ENCODE measurements at regions not wholly inside any gene's neighbourhood (a gene's known extent, or its start where the extent isn't known, plus 50 kb on each side); places are given as distances from the start of the nearest gene placed in this dataset.
A peak's percentile ranks its signal among the peaks of the same experiment; 100 is the strongest.
"Not testable (repeated sequence)": the region's sequence is repeated elsewhere in the genome, so short reads cannot be mapped to it uniquely, and the experiment has no call there.

- no peak for DNase-seq
- Histone ChIP-seq H3K9me3 (replicated peaks) (no peaks in the 10 kb centered on the region), H3K4me1 (no peaks in the 10 kb centered on the region), H3K27ac (replicated peaks) (no peak overlapping the region), H3K36me3 (no peaks in the 10 kb centered on the region), H3K4me3 (no peak overlapping the region), H3K27me3 (ENCODE audit: low read depth) (no peaks in the 10 kb centered on the region)
- no peak for TF ChIP-seq CTCF (IDR thresholded peaks at IDR 0.05; ENCODE audit: borderline replicate concordance)
- intact Hi-C loops (cut with micrococcal nuclease), result no loop called here
These were observed 110.4 kb upstream of the GMNC start for GRCh38 chr3:190972840-190973270.

GRCh38 chr3:190972196-190972595 lies 109.7 kb upstream of the GMNC start:
- intact Hi-C loops (cut with micrococcal nuclease), result no loop called here
- no peak overlapping the region for H3K27ac ChIP-seq (replicated peaks)
- H3K36me3 ChIP-seq, result no peaks in the 10 kb centered on the region
- H3K27me3 ChIP-seq (ENCODE audit: low read depth), result no peaks in the 10 kb centered on the region
- no peak overlapping the region for H3K4me3 ChIP-seq
- H3K9me3 ChIP-seq (replicated peaks), result no peaks in the 10 kb centered on the region
- H3K4me1 ChIP-seq, result no peaks in the 10 kb centered on the region
- no peak for DNase-seq
- no peak for TF ChIP-seq CTCF (IDR thresholded peaks at IDR 0.05; ENCODE audit: borderline replicate concordance)

GRCh38 chr3:190970560-190970959 lies 108.1 kb upstream of the GMNC start:
- H3K4me1 ChIP-seq, result no peaks in the 10 kb centered on the region
- DNase-seq, result no peak
- H3K4me3 ChIP-seq, result no peak overlapping the region
- no peaks in the 10 kb centered on the region for H3K27me3 ChIP-seq (ENCODE audit: low read depth)
- TF ChIP-seq CTCF (IDR thresholded peaks at IDR 0.05; ENCODE audit: borderline replicate concordance), result no peak
- no peaks in the 10 kb centered on the region for H3K9me3 ChIP-seq (replicated peaks)
- H3K36me3 ChIP-seq, result no peaks in the 10 kb centered on the region
- H3K27ac ChIP-seq (replicated peaks), result no peak overlapping the region
- intact Hi-C loops (cut with micrococcal nuclease), result no loop called here

- Histone ChIP-seq H3K27me3 (ENCODE audit: low read depth) (peaks cover 4% of the 10 kb centered on the region), H3K9me3 (replicated peaks) (no peaks in the 10 kb centered on the region), H3K4me1 (no peaks in the 10 kb centered on the region), H3K4me3 (no peak overlapping the region), H3K27ac (replicated peaks) (no peak overlapping the region), H3K36me3 (no peaks in the 10 kb centered on the region)
- intact Hi-C loops (cut with micrococcal nuclease), result no loop called here
- TF ChIP-seq CTCF (IDR thresholded peaks at IDR 0.05; ENCODE audit: borderline replicate concordance), result no peak
- no peak for DNase-seq
These were observed 106.1 kb upstream of the GMNC start for GRCh38 chr3:190968616-190969015.

- intact Hi-C loops (cut with micrococcal nuclease); H3K9me3 ChIP-seq (replicated peaks); H3K27ac ChIP-seq (replicated peaks); DNase-seq; H3K27me3 ChIP-seq (ENCODE audit: low read depth); H3K4me1 ChIP-seq; H3K36me3 ChIP-seq: not testable (repeated sequence)
- peak overlapping the region; percentile 56 for H3K4me3 ChIP-seq
These were observed 102.4 kb upstream of the GMNC start for GRCh38 chr3:190964931-190965330.

- Histone ChIP-seq H3K9me3 (replicated peaks) (no peaks in the 10 kb centered on the region), H3K4me1 (no peaks in the 10 kb centered on the region), H3K4me3 (no peak overlapping the region), H3K27ac (replicated peaks) (no peak overlapping the region), H3K36me3 (no peaks in the 10 kb centered on the region), H3K27me3 (ENCODE audit: low read depth) (peaks cover 8% of the 10 kb centered on the region)
- DNase-seq, result no peak
- TF ChIP-seq CTCF (IDR thresholded peaks at IDR 0.05; ENCODE audit: borderline replicate concordance), result no peak
- intact Hi-C loops (cut with micrococcal nuclease), result no loop called here
These were observed 96.6 kb upstream of the GMNC start for GRCh38 chr3:190959077-190959476.

Data from left ventricle myocardium inferior (tissue), 1 donor.